Gastrocnemius medialis (tissue), 4 donors: ENCODE measurements at regions not wholly inside any gene's neighbourhood (a gene's known extent, or its start where the extent isn't known, plus 50 kb on each side); places are given as distances from the start of the nearest gene placed in this dataset.

Experiments used
- ATAC-seq, 2 donors: fragments of 150-250 bp; one replicate each; pipeline ENCODE4 v1.9.1; 2016
- DNase-seq, 2 donors: peaks; one replicate each; pipeline ENCODE4 v3.0.0-alpha.2; 2019
- H3K27ac ChIP-seq, 4 donors: fragments of 200-600 bp; sonication (generic); 1 replicate in 1 of 4; 2 replicates in 3 of 4; pipeline ENCODE4 v1.5.1; 2016 to 2018; ENCODE audit warnings: mild to moderate bottlenecking in 2 of 4, moderate library complexity in 1 of 4
- H3K27me3 ChIP-seq, 3 donors: fragments of 200-600 bp; sonication (generic) in 2 of 3; 1 replicate in 1 of 3; 2 replicates in 2 of 3; pipeline versions ENCODE4 v1.5.1 to v1.6.0; 2016 to 2019; ENCODE audit warnings: mild to moderate bottlenecking in 1 of 3, moderate library complexity in 1 of 3
- H3K36me3 ChIP-seq, 2 donors: fragments of 200-600 bp; sonication (generic) in 1 of 2; one replicate each; pipeline ENCODE4 v1.5.1; 2017 to 2018
- H3K4me1 ChIP-seq, 2 donors: fragments of 200-600 bp; sonication (generic) in 1 of 2; one replicate each; pipeline ENCODE4 v1.5.1; 2016 to 2017; ENCODE audit warnings: mild to moderate bottlenecking in 2 of 2
- H3K4me3 ChIP-seq, 4 donors: fragments of 200-600 bp; sonication (generic) in 3 of 4; 1 replicate in 1 of 4; 2 replicates in 3 of 4; pipeline ENCODE4 v1.5.1; 2016 to 2019; ENCODE audit warnings: mild to moderate bottlenecking in 2 of 4
- H3K9me3 ChIP-seq, 3 donors: fragments of 200-600 bp; sonication (generic) in 2 of 3; 1 replicate in 1 of 3; 2 replicates in 2 of 3; pipeline ENCODE4 v1.5.1; 2016 to 2019
- CTCF ChIP-seq, 5 experiments: fragments of 450-650 bp in 3 of 5; fragments of 200-600 bp in 2 of 5; sonication (generic) in 2 of 5; IDR thresholded peaks in 4 of 5; conservative IDR thresholded peaks in 1 of 5; 1 replicate in 4 of 5; 2 replicates in 1 of 5; pipeline ENCODE4 v1.5.1; 2016 to 2019; ENCODE audit warnings: antibody characterized with exemption in 5 of 5, mild to moderate bottlenecking in 3 of 5, moderate library complexity in 3 of 5
- POLR2A ChIP-seq, 2 donors: fragments of 450-650 bp; IDR thresholded peaks; one replicate each; pipeline ENCODE4 v1.6.1; 2017; ENCODE audit warnings: antibody characterized with exemption in 2 of 2, mild to moderate bottlenecking in 2 of 2, moderate library complexity in 2 of 2
- in situ Hi-C, 4 donors: fragments of 200-750 bp; cut with MboI; loops; one replicate each; pipeline versions ENCODE4 v1.15.0 to v1.8.0; 2017; ENCODE audit warnings: low sequenced_read_pairs in 4 of 4
- intact Hi-C: fragments of 100-400 bp; cut with DNase I; formaldehyde crosslinking; loops from one replicate; pipeline ENCODE4 v1.15.1; 2023; ENCODE audit warnings: low total_unique reads

GRCh38 chr5:4130819-4131218 is 535.2 kb downstream of the IRX1 start:
- in situ Hi-C loops, result no loop called here
- no peaks in the 10 kb centered on the region for H3K9me3 ChIP-seq
- ATAC-seq (no peak), DNase-seq (no peak)
- H3K4me3 ChIP-seq, result no peak overlapping the region
- H3K27ac ChIP-seq, result no peak overlapping the region
- no peaks in the 10 kb centered on the region for H3K36me3 ChIP-seq
- H3K4me1 ChIP-seq, result no peaks in the 10 kb centered on the region
- TF ChIP-seq POLR2A (IDR thresholded peaks at IDR 0.05) (no peak), CTCF (IDR thresholded peaks at IDR 0.05 in 4 of 5, conservative IDR thresholded peaks at IDR 0.05 in 1 of 5) (no peak)
- no peaks in the 10 kb centered on the region for H3K27me3 ChIP-seq
- intact Hi-C loops, result no loop called here

GRCh38 chr5:4137781-4138180 is 542.1 kb downstream of the IRX1 start:
- Histone ChIP-seq H3K27ac (no peak overlapping the region), H3K36me3 (no peaks in the 10 kb centered on the region), H3K27me3 (no peaks in the 10 kb centered on the region), H3K9me3 (no peaks in the 10 kb centered on the region), H3K4me1 (no peaks in the 10 kb centered on the region), H3K4me3 (no peak overlapping the region)
- intact Hi-C loops, result no loop called here
- no peak for TF ChIP-seq POLR2A (IDR thresholded peaks at IDR 0.05)
- no peak for TF ChIP-seq CTCF (IDR thresholded peaks at IDR 0.05 in 4 of 5, conservative IDR thresholded peaks at IDR 0.05 in 1 of 5)
- no peak for ATAC-seq
- in situ Hi-C loops, result no loop called here
- no peak for DNase-seq

GRCh38 chr5:4142842-4143241 is 547.2 kb downstream of the IRX1 start:
- in situ Hi-C loops, result no loop called here
- H3K4me3 ChIP-seq, result no peak overlapping the region
- no peaks in the 10 kb centered on the region for H3K27me3 ChIP-seq
- no peaks in the 10 kb centered on the region for H3K36me3 ChIP-seq
- H3K27ac ChIP-seq, result no peak overlapping the region
- H3K9me3 ChIP-seq, result no peaks in the 10 kb centered on the region
- intact Hi-C loops, result no loop called here
- DNase-seq, result no peak
- H3K4me1 ChIP-seq, result no peaks in the 10 kb centered on the region
- TF ChIP-seq POLR2A (IDR thresholded peaks at IDR 0.05), result no peak
- TF ChIP-seq CTCF (IDR thresholded peaks at IDR 0.05 in 4 of 5, conservative IDR thresholded peaks at IDR 0.05 in 1 of 5), result no peak
- ATAC-seq, result no peak

- ATAC-seq (no peak), DNase-seq (no peak)
- H3K9me3 ChIP-seq, result no peaks in the 10 kb centered on the region
- no peaks in the 10 kb centered on the region for H3K36me3 ChIP-seq
- intact Hi-C loops, result no loop called here
- H3K4me1 ChIP-seq, result no peaks in the 10 kb centered on the region
- H3K27me3 ChIP-seq, result no peaks in the 10 kb centered on the region
- no peak overlapping the region for H3K4me3 ChIP-seq
- TF ChIP-seq POLR2A (IDR thresholded peaks at IDR 0.05) (no peak), CTCF (IDR thresholded peaks at IDR 0.05 in 4 of 5, conservative IDR thresholded peaks at IDR 0.05 in 1 of 5) (no peak)
- H3K27ac ChIP-seq, result no peak overlapping the region
- in situ Hi-C loops, result no loop called here
These were observed 548.9 kb downstream of the IRX1 start for GRCh38 chr5:4144411-4145007.

- no peak for TF ChIP-seq POLR2A (IDR thresholded peaks at IDR 0.05)
- TF ChIP-seq CTCF (IDR thresholded peaks at IDR 0.05 in 4 of 5, conservative IDR thresholded peaks at IDR 0.05 in 1 of 5), result no peak
- ATAC-seq, result no peak
- Histone ChIP-seq H3K4me1 (no peaks in the 10 kb centered on the region), H3K4me3 (no peak overlapping the region), H3K9me3 (no peaks in the 10 kb centered on the region), H3K27ac (no peak overlapping the region), H3K27me3 (no peaks in the 10 kb centered on the region), H3K36me3 (no peaks in the 10 kb centered on the region)
- intact Hi-C loops, result no loop called here
- DNase-seq, result no peak
- in situ Hi-C loops, result no loop called here
These were observed 549.9 kb downstream of the IRX1 start for GRCh38 chr5:4145511-4145910.
